CD4-positive, alpha-beta T cell treated with Interleukin-6 for 4 hours (primary cell): ENCODE measurements at regions not wholly inside any gene's neighbourhood (a gene's known extent, or its start where the extent isn't known, plus 50 kb on each side); places are given as distances from the start of the nearest gene placed in this dataset.

ENCODE experiments used
- DNase-seq: peaks from one replicate; pipeline ENCODE4 v3.0.0-alpha.2; 2020; ENCODE audit warnings: mixed read lengths

DNA sequence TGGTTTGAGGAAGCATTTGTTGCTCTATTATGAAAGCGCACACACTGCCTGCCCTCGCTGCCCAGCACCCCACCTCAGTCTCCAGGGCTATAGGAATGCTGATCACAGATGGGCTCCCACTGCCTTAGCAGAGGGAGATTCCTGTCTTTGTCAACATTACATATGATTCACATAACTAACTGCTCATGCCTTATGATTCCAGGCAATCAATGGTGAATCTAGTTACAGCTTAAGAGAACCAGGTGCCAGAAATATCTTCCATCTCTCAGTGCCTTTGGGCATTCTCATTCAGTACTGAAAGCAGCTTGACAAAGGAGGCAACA, 458.9 kb upstream of the C9orf72 start:
- no peak for DNase-seq

DNA sequence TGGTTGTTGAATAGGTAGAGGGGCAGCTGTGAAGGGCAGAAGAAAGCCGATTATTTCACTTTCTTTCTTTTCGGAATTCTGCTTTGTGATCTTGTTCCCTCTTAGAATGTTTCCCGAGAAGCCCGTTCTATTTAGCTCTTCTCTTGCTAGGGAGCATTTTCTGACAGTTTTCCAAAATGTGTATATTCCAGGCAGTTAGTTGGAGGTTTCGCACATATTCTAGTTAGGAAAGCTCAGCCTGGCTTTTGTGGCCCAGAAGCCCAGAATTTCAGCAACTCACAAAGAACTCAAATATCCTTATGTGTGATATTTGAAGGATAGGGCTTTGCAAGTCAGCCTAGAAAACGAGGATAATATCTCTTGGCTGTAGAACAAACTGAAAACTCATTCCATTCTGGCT, 461.0 kb upstream of the C9orf72 start:
- DNase-seq, result no peak

DNA sequence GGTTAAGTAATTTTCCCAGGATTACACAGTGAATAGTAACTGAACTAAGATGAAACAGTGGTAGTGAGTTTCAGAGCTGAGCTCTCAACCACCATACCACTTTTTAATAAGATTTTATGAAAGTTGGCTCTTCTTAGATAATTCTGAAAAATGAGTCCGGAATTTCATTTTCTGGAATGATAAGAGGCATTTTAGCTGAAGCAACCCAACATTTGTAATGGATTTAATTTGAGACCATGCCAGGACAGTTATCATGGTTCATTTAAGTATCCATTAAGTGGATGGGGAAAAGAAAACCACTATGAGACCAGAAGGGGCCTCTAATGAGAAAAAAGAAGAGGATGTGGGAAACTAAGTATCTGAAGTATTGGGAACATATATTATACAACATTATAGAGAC, 464.7 kb upstream of the C9orf72 start:
- no peak for DNase-seq

DNA sequence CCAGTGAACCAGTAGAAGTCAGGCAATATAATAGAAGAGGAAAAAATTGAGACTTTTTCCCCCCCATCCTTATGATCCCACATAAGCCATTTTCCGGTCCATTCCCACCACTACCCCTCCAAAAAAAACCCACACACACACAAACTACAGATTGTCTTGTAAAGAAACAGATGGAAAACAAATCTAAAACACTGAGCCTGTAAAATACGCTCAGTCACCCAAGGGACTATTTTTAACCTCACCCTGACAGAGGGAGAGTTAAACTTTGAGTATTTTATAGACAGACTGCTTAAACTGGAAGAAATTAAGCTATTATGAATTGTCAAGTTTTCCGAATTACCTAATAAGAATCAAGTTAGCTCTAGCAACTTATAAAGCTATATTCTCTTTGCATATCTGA, 471.8 kb upstream of the C9orf72 start:
- no peak for DNase-seq

DNA sequence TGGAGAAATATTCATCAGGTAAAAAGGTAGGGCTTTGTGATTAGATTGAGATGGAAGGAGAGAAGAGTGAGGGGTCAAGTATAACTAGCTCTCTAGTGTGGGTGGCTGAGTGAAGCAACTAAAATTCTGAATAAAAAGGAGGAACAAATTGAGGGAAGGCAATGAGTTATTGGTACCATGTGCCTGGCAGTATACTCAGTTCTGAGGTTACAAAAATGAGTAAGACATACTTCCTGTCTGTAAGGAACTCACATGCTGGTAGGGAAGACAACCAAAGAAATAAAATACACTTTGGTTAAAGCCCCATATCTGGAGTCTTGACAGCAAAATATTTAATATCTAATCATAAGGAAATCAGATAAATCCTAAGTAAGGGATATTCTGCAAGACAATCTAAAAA, 476.8 kb upstream of the C9orf72 start:
- DNase-seq, result no peak

DNA sequence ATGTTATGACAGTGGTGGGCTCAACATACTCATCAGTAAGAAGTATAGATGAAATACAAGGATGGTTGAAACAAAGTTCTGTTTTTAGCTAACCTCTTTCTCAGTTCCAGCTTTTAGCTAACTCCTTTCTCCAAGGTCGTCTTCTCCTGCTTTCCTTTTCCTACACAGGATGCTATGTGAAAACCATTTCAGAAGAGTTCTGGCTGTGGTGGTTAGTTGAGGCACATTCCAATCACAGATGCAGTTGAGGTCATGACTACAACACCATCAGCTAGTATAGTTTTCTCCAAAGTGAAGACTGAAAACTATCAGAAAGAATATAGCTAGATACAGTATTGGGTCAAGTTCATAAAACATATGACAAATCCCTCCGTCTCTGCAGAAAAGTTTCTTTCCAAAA, 477.7 kb upstream of the C9orf72 start:
- no peak for DNase-seq

DNA sequence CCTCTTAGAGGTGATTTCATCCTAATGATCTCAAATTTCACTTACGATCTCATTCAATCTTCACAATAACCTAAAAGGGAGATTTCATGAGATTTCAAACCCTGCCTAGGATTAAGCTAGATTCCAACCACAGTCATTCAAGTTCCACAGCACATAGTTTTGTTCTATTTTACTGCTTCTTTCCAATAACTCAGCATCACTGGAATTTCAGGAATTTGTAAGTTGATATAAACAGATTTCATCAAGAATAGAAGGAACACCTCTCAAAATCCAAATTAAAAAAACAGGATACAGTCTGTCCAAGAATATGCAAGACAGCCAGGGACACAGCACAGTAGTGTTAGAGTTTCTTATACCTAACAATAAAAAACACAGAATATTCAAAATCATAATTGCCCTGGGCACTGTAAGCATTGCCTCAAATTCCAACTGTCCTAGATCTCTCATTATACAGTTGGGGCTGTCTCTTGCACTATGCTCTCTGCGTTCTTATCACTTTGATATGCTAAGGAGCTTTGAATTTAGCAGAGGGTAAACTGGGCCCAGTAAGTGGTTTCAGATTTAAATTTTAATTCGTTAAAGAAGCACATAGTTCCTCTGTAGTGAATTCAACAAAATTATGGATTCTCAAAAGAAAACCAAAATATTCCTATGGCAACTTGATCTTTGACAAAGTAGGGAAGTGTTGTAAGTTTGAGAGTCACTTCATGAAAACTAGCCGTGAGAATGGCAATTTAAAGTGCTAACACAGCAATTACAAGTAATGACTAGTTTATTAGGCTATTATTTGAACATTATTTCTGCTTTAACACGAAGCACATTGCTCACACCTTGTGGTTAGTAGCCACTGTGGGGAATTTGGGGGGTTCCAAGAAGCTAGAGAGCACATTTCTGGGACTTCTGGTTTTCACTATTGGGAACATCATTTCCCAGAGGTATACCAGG, 478.6 kb upstream of the C9orf72 start:
- no peak for DNase-seq

DNA sequence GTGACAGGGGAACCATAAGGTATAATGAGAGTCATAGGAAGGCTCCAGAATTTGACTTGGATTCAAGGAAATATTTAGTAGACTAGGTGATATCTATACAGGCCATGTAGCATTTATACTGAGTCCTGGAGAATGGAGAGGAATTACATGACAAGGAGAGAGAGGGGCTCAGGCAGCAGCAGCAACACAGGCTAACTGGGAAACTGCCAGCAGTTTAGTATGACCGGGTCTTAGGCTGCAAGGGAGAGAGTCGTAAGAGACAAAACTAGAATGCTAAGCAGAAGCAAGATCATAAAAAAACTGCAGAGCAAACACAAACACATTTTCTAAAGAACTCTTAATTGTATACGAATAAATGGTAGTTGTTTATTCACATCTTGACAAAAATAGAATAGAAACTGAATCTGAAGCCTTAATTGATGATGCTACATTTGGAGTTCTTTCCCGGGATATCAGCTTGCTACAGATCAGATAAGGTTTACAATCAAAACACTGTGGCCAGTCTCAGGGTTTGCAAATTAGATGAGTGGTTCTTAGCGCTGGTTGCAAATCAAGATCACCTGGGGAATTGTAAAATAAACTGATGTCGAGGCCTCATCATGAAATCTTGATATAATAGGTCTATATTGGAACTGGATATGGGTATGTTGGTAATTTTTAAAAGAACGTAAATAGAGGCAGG, 480.0 kb upstream of the C9orf72 start:
- no peak for DNase-seq

DNA sequence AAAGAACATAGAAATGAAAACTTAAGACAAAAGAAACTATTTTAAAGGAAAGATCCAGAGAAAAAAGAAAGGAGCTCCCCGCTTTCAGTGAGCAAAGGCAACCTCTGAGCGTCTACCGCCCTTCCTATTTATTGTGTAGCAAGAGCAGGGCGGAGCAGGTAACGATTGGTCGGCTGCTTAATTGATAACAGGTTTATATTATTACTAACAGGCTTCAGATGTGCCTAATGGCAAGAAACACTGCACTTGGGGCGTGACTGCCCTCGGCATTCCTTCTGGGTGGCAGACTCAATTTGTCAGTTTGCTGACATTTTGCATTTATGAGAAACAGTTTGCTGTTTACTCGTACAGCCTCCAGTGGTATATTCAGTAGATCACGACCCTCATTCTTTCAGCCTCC, 482.7 kb upstream of the C9orf72 start:
- no peak for DNase-seq

DNA sequence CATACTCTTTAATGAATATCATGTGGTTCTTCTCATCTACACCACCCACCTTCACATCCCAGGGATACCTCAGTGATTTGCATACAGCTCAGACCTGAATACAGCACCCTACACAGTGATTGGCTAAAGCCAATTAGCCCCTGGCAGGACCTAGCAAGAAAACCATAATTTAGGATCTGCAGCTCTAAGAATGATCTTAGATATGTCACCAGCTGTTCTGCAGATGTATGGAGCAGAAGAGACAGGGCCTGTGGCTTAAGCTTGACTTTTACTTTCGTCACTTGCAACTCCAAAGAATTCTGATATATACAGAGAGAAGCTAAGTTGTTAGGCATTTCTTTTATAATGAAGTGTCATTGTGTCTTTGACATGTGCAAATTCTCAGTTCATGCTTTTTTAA, 483.2 kb upstream of the C9orf72 start:
- no peak for DNase-seq

DNA sequence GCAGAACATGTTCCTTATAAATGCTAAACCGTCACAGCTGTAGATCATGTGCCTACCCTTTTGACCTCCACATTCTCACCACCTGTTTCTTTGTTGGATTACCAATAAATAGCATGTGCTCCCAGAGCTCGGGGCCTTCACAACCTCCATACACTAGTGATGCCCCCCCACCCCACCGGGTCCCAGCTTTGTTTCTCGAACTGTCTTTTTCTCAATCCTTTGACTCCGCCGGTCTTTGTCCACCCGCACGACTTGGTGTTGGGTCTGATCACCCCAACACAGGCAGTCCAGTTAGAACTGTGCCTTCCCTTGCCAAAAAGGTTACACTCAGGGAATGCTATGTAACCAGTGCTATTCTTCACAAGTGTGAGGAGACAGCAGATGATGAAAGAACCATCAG, 485.9 kb upstream of the C9orf72 start:
- DNase-seq, result no peak

DNA sequence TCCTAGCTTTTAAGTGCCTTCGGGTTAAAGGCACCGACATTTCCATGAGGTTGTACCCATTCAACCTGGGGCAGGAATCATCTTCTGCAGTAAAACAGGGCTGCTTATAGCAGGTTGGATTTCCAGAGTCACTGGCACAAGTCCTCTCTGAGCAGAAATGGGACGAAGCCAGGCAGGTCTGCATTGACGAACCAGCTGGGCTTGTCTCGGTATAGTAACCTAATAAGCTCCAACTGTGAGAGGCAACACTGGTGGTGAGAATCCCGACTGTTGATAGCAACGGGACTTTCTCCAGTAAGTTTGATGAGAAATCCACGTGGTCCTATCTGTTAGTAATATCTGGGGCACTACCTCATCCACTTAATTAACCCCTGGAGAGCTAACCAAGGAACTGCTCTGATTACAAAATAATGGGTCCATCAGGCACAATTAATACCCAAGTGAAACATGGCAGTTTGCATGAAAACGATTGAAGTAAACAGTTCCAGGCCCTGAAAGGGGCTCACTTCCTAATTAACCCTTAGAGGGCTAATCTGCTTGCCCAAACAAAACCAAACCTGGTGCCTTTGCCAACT, 491.0 kb upstream of the C9orf72 start:
- no peak for DNase-seq

DNA sequence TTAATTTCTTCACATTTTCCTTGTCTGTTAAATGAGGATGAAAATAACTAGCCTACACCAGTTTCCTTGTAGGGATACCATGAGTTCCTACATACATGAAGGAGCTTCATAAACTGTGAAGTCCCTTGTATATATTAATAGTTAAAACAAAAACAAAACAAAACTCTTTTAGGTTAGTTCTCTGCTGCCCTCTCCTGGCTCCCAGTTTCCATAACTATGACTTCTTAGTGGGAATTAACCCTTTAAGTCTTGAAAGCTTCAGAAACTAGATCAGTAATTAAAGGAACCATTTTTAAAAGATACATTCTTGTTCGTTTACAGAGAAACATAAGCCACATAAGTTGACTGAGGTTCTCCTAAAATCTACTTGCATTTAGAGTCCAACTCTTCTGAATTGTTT, 500.0 kb upstream of the C9orf72 start:
- no peak for DNase-seq

DNA sequence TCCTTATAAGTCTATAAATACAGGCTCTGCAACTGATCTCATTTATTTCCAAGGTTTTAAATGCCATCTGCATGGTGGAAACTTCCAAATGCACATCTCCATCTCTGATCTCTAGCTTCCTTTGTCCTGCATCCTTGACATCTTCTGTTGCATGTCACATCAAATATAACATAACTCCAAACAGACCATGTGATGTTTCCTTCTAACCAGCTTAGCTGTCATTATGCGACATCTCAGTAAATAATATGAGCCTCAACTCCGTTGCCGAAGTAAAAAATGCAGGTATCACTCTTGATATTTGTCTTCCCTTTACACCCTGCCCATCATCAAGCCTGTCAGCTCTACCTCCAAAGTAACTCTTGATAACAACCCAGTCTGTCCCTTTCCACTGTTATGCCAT, 506.4 kb upstream of the C9orf72 start:
- no peak for DNase-seq

DNA sequence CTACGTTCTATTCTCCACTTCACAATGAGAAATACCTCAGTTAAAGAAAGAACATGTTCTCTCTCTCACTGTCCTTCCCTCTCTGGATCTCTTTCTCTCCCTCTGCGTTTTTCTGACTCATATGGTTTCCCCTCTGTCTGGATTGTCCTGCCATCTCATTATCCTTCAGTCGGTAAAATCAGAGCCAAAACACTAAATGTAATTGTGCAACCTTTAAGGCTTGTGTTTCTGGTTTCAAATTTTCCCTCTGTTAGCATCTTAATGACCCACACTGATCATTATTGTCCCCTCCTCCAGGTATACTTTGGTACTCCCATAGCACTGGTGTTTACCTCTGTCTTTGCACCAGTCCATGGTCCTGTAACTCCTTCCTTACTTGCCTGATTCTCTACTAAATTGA, 509.4 kb upstream of the C9orf72 start:
- DNase-seq, result no peak

DNA sequence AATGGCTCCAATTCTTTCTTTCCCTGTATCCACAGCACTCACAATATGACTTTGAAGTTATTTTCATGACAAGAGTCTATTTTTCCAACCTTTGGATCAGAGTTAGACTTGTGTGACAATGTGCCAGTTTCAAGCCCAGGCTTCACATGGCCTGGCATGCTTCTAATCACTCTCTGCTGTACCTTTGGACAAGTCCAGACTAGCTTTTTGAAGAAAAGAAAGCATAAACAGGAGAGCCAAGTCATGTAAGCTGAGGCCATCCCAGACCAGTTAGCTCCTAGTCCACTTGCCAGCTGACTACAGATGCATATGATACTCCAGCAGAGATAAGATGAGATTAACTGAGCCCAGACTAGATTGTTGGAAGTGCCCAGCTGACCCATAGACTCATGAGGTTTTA, 513.6 kb upstream of the C9orf72 start:
- DNase-seq, result no peak

DNA sequence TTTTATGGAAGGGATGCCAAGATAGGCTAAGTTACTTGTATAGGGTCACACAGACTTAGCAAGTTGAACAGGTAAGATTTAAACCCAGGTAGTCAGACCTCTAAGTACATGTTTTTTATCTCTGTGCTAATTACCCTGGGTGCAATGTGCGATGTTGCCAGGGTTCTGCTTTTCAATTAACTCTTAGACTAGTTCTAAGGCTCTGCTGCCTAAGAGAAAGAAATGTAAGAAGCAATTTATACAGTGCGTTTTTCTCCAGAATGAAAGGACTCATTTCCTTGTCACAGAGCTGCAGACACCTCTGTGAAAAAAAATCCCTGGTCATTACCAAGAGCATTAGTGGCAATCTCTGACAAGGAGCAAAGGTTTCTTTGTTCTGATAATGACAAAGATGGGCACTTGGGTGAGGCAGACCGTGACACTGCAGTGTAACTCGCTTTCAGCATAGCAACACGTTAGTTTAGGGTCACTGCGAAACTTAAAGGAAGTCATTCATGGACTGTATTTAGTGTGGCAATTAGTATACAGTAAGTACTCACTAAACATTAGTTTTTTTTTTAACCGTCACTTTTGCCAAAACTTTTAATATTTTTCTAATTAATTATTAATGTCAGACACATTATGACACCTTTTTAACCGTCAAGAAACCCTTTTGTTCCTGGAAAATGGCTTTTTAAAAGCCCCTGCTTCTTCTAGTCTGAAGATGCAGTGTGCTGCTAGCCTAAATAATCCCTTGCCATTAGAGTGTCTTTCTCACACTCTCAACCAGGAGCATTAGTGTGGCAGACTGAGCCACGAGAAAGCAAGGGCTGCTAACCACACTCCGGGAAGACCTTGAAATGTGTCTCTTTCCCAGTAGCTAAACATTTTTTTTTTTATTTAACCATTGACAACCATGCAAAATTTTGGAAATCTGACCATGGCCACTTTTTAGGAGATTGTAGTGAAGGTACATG, 520.0 kb upstream of the C9orf72 start:
- no peak for DNase-seq

DNA sequence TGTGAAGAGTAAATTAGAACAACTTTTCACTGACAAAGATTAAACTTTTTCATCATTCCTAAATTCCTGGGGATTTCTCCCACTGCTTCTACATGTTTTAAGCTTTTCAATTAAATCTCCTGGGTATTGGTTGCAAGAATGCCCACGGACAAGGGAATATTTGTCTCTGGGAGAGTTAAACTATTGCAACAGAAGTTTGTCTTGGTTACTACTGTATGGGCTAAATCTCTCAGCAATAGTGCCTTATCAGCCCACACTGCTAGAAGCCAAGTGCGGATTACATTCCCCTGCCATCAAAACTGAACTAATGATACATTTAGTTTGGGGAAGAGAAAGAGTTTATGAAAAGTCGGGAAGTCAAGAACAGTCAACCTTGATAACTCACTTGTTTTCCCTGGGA, 528.2 kb upstream of the C9orf72 start:
- DNase-seq, result no peak

DNA sequence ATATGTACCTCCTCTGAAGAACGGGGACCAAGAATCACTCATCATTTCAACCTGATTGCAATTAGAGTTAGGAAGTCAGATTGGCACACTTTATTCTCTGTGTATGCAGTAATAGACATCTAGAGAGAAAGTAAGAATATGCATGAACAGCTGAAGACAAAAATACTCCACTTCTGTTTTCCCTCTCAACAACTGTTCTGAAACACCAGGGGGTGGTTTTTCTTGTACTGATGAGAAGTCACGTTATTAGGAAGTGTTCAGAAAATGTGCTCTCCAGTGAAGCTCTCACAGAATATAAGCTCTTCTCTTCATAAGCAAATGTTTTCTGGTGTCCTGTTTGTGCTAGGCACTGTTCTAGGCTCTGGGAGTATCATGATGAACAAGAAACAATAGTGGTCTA, 531.7 kb upstream of the C9orf72 start:
- no peak for DNase-seq

DNA sequence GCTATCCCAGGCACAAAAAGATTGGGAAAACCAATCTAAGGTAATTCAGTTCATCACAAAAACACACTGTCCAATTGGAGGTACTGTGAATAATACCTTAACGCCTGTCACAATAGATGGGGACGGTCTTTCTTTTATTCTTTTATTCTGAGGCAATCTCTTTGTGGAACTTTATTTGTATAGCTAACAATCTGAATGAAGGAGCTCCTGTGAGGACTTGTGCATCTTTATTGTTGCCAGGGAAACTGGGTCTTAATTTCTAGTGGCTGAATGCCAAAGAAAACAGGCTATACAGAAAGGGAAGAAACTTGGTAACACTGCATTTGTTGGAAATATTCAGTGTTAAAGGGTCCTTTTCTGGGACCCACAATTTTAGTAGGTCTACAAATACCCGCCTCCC, 546.9 kb upstream of the C9orf72 start:
- DNase-seq, result no peak

DNA sequence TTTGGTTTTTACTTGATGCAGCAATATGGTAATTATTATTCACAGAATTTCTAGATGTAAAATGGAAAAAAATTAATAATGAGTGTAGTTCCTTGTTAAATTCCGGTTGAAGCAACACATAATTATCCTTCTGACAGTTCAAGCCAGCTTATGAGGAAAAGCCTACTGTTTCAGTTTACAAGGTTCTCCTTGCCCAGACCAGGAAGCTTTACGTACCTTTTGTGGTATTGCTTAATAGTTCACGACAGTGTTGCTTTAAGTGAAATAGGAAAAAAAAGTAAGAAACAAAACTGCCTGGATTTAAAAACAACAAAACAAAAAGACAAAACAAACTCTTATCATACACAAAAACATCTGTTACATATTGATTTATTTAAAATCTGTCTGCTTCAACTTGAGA, 547.3 kb upstream of the C9orf72 start:
- DNase-seq, result no peak

DNA sequence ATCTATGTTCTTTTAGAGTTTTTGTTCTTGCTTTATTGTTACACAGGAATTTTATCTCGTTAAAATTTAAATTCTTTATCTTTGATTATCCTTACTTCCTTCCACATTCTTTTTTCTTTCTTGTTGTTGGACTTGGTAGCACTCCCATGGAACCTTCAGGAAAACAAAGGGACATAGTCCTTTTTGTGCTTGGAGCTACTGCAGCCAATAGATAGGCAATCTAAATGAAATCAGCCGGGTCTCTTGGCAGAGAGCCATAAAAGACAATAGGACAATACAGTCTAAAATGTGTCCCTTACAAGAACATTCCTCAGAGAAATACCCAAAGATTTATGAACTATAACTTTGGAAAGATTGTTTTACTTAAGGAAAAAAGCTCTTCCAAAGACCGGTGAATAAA, 548.1 kb upstream of the C9orf72 start:
- no peak for DNase-seq

DNA sequence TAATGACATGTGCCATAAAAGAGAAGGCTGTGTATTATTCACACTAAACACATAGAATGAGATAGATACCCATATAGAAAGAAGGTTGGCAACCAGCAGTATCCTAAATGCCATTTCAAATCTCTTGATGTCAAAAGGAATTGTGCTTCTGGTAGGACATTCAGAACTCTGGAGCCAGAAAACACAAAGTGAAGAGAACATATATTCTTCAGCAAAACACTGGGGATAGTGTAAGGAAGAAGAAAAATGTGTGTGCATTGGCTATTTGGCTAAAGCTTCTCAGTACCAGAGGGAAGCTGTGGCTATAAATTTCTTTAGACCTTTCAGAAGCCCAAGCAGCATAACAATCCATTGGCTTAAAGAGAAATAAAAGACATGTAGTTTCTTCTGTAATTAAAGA, 551.6 kb upstream of the C9orf72 start:
- DNase-seq, result no peak
